HG03565 (cell line): ENCODE measurements at regions not wholly inside any gene's neighbourhood (a gene's known extent, or its start where the extent isn't known, plus 50 kb on each side); places are given as distances from the start of the nearest gene placed in this dataset.
"Not testable (repeated sequence)": the region's sequence is repeated elsewhere in the genome, so short reads cannot be mapped to it uniquely, and the experiment has no call there.

Source experiments
- ATAC-seq: cut with Tn5 transposase; IDR thresholded peaks from one replicate; pipeline ENCODE4 v1.9.1; 2021; ENCODE audit warnings: mild to moderate bottlenecking, moderate library complexity; ENCODE audit not compliant: unreplicated experiment

GRCh38 chr5:62791059-62791458 lies 212.4 kb downstream of the LRRC70 start:
- no peak for ATAC-seq

- no peak for ATAC-seq
Observed at GRCh38 chr5:62790348-62790747, 211.7 kb downstream of the LRRC70 start.

- no peak for ATAC-seq
Observed at GRCh38 chr5:62786099-62786498, 207.5 kb downstream of the LRRC70 start.

- ATAC-seq, result no peak
Observed at GRCh38 chr5:62785588-62785987, 207.0 kb downstream of the LRRC70 start.

GRCh38 chr5:62783374-62784057 lies 204.9 kb downstream of the LRRC70 start:
- ATAC-seq, result peak; percentile 38

- ATAC-seq, result no peak
Observed at GRCh38 chr5:62780888-62781287, 202.3 kb downstream of the LRRC70 start.

- ATAC-seq, result no peak
Observed at GRCh38 chr5:62780230-62780629, 201.6 kb downstream of the LRRC70 start.

GRCh38 chr5:62779010-62779422 lies 200.4 kb downstream of the LRRC70 start:
- no peak for ATAC-seq

GRCh38 chr5:62778316-62779009 lies 199.8 kb downstream of the LRRC70 start:
- no peak for ATAC-seq

GRCh38 chr5:62777081-62777480 lies 198.5 kb downstream of the LRRC70 start:
- not testable (repeated sequence) for ATAC-seq

- ATAC-seq, result not testable (repeated sequence)
Observed at GRCh38 chr5:62776592-62776991, 198.0 kb downstream of the LRRC70 start.

GRCh38 chr5:62773460-62773859 lies 194.8 kb downstream of the LRRC70 start:
- no peak for ATAC-seq

- no peak for ATAC-seq
Observed at GRCh38 chr5:62771341-62771740, 192.7 kb downstream of the LRRC70 start.

GRCh38 chr5:62767650-62768049 lies 189.0 kb downstream of the LRRC70 start:
- ATAC-seq, result no peak

- no peak for ATAC-seq
Observed at GRCh38 chr5:62767077-62767476, 188.5 kb downstream of the LRRC70 start.

GRCh38 chr5:62762503-62762902 lies 183.9 kb downstream of the LRRC70 start:
- ATAC-seq, result no peak

- ATAC-seq, result not testable (repeated sequence)
Observed at GRCh38 chr5:62757686-62758085, 179.1 kb downstream of the LRRC70 start.

- not testable (repeated sequence) for ATAC-seq
Observed at GRCh38 chr5:62752998-62753367, 174.4 kb downstream of the LRRC70 start.

- ATAC-seq, result not testable (repeated sequence)
Observed at GRCh38 chr5:62752056-62752997, 173.7 kb downstream of the LRRC70 start.

GRCh38 chr5:62742207-62742606 lies 163.6 kb downstream of the LRRC70 start:
- ATAC-seq, result no peak

- ATAC-seq, result no peak
Observed at GRCh38 chr5:62741761-62742160, 163.1 kb downstream of the LRRC70 start.
